SJSA1 (cell line): ENCODE measurements at regions not wholly inside any gene's neighbourhood (a gene's known extent, or its start where the extent isn't known, plus 50 kb on each side); places are given as distances from the start of the nearest gene placed in this dataset.
"Not testable (repeated sequence)": the region's sequence is repeated elsewhere in the genome, so short reads cannot be mapped to it uniquely, and the experiment has no call there.

ENCODE experiments used
- DNase-seq, 2 experiments: peaks; one replicate each; pipeline ENCODE4 v3.0.0-alpha.2; 2015 to 2020; ENCODE audit warnings: low spot score in 2 of 2, low read depth in 1 of 2
- H3K27ac ChIP-seq: fragments of 250-450 bp; sonication (Bioruptor Pico); 2 replicates; pipeline ENCODE4 v1.5.1; 2020; ENCODE audit warnings: mild to moderate bottlenecking, moderate library complexity
- H3K27me3 ChIP-seq: fragments of 250-450 bp; sonication (Bioruptor Pico); replicated peaks from 2 replicates; pipeline ENCODE4 v1.5.1; 2020; ENCODE audit warnings: mild to moderate bottlenecking, moderate library complexity
- H3K36me3 ChIP-seq: fragments of 250-450 bp; sonication (Bioruptor Pico); 2 replicates; pipeline ENCODE4 v1.5.1; 2020; ENCODE audit warnings: mild to moderate bottlenecking
- H3K4me1 ChIP-seq: fragments of 250-450 bp; sonication (Bioruptor Pico); replicated peaks from 2 replicates; pipeline ENCODE4 v1.6.1; 2021; ENCODE audit warnings: mild to moderate bottlenecking
- H3K4me3 ChIP-seq: fragments of 250-450 bp; sonication (Bioruptor Pico); 2 replicates; pipeline ENCODE4 v1.5.1; 2020; ENCODE audit warnings: mild to moderate bottlenecking
- H3K9me3 ChIP-seq: fragments of 250-450 bp; sonication (Bioruptor Pico); replicated peaks from 2 replicates; pipeline ENCODE4 v1.5.1; 2020; ENCODE audit warnings: mild to moderate bottlenecking

- no peaks in the 10 kb centered on the region for H3K4me1 ChIP-seq
- no peaks in the 10 kb centered on the region for H3K36me3 ChIP-seq
- H3K9me3 ChIP-seq = no peaks in the 10 kb centered on the region
- no peaks in the 10 kb centered on the region for H3K27me3 ChIP-seq
- H3K4me3 ChIP-seq = no peak overlapping the region
- H3K27ac ChIP-seq = no peak overlapping the region
- no peak for DNase-seq
These were observed 169.0 kb downstream of the ADAM29 start for GRCh38 chr4:175087145-175087544.

GRCh38 chr4:175090116-175090515 lies 172.0 kb downstream of the ADAM29 start:
- Histone ChIP-seq H3K27ac (no peak overlapping the region), H3K36me3 (no peaks in the 10 kb centered on the region), H3K4me1 (no peaks in the 10 kb centered on the region), H3K9me3 (no peaks in the 10 kb centered on the region; the same call in 1 of the 2 replicates), H3K4me3 (no peak overlapping the region), H3K27me3 (no peaks in the 10 kb centered on the region)
- DNase-seq = no peak

- no peaks in the 10 kb centered on the region for H3K36me3 ChIP-seq
- no peak for DNase-seq
- H3K9me3 ChIP-seq = no peaks in the 10 kb centered on the region; the same call in 1 of the 2 replicates
- no peak overlapping the region for H3K4me3 ChIP-seq
- no peaks in the 10 kb centered on the region for H3K4me1 ChIP-seq
- H3K27me3 ChIP-seq = no peaks in the 10 kb centered on the region
- H3K27ac ChIP-seq = no peak overlapping the region
These were observed 173.5 kb downstream of the ADAM29 start for GRCh38 chr4:175091649-175092048.

- no peak overlapping the region for H3K4me3 ChIP-seq
- H3K36me3 ChIP-seq = no peaks in the 10 kb centered on the region
- H3K9me3 ChIP-seq = no peaks in the 10 kb centered on the region; the same call in 1 of the 2 replicates
- no peak for DNase-seq
- no peaks in the 10 kb centered on the region for H3K4me1 ChIP-seq
- no peaks in the 10 kb centered on the region for H3K27me3 ChIP-seq
- no peak overlapping the region for H3K27ac ChIP-seq
These were observed 174.0 kb downstream of the ADAM29 start for GRCh38 chr4:175092114-175092513.

- not testable (repeated sequence) for H3K27me3 ChIP-seq, DNase-seq, H3K27ac ChIP-seq, H3K4me3 ChIP-seq, H3K9me3 ChIP-seq, H3K36me3 ChIP-seq, H3K4me1 ChIP-seq
These were observed 174.9 kb downstream of the ADAM29 start for GRCh38 chr4:175093055-175093454.

GRCh38 chr4:175103403-175103802 lies 185.2 kb downstream of the ADAM29 start:
- Histone ChIP-seq H3K36me3 (no peaks in the 10 kb centered on the region), H3K4me3 (no peak overlapping the region), H3K4me1 (no peaks in the 10 kb centered on the region), H3K9me3 (no peaks in the 10 kb centered on the region), H3K27me3 (no peaks in the 10 kb centered on the region), H3K27ac (no peak overlapping the region)
- DNase-seq = no peak

GRCh38 chr4:175106301-175106700 lies 188.1 kb downstream of the ADAM29 start:
- no peaks in the 10 kb centered on the region for H3K9me3 ChIP-seq
- no peaks in the 10 kb centered on the region for H3K4me1 ChIP-seq
- no peak overlapping the region for H3K4me3 ChIP-seq
- H3K27ac ChIP-seq = no peak overlapping the region
- H3K27me3 ChIP-seq = no peaks in the 10 kb centered on the region
- DNase-seq = no peak
- no peaks in the 10 kb centered on the region for H3K36me3 ChIP-seq

GRCh38 chr4:175109933-175110332 lies 191.8 kb downstream of the ADAM29 start:
- no peak for DNase-seq
- H3K4me1 ChIP-seq = no peaks in the 10 kb centered on the region
- no peaks in the 10 kb centered on the region for H3K9me3 ChIP-seq
- H3K27ac ChIP-seq = no peak overlapping the region
- no peak overlapping the region for H3K4me3 ChIP-seq
- H3K27me3 ChIP-seq = no peaks in the 10 kb centered on the region
- no peaks in the 10 kb centered on the region for H3K36me3 ChIP-seq

- H3K27me3 ChIP-seq = no peaks in the 10 kb centered on the region
- no peak overlapping the region for H3K4me3 ChIP-seq
- DNase-seq = no peak
- no peaks in the 10 kb centered on the region for H3K36me3 ChIP-seq
- no peaks in the 10 kb centered on the region for H3K4me1 ChIP-seq
- no peak overlapping the region for H3K27ac ChIP-seq
- H3K9me3 ChIP-seq = peaks cover 5% of the 10 kb centered on the region; the same call in 1 of the 2 replicates
These were observed 207.4 kb downstream of the ADAM29 start for GRCh38 chr4:175125410-175126068.

- Histone ChIP-seq H3K9me3 (0 out of 2 replicates have a peak, but pooled peaks cover 2% of the 10 kb centered on the region), H3K27ac (no peak overlapping the region), H3K36me3 (no peaks in the 10 kb centered on the region), H3K4me3 (no peak overlapping the region), H3K4me1 (no peaks in the 10 kb centered on the region), H3K27me3 (no peaks in the 10 kb centered on the region)
- no peak for DNase-seq
These were observed 209.2 kb downstream of the ADAM29 start for GRCh38 chr4:175127314-175127713.

GRCh38 chr4:175129797-175130196 lies 211.6 kb downstream of the ADAM29 start:
- H3K9me3 ChIP-seq = no peaks in the 10 kb centered on the region
- DNase-seq = no peak
- no peaks in the 10 kb centered on the region for H3K4me1 ChIP-seq
- no peaks in the 10 kb centered on the region for H3K36me3 ChIP-seq
- H3K4me3 ChIP-seq = no peak overlapping the region
- H3K27ac ChIP-seq = no peak overlapping the region
- no peaks in the 10 kb centered on the region for H3K27me3 ChIP-seq

GRCh38 chr4:175139205-175139604 lies 221.0 kb downstream of the ADAM29 start:
- no peaks in the 10 kb centered on the region for H3K27me3 ChIP-seq
- no peak for DNase-seq
- H3K36me3 ChIP-seq = no peaks in the 10 kb centered on the region
- no peak overlapping the region for H3K27ac ChIP-seq
- no peak overlapping the region for H3K4me3 ChIP-seq
- H3K4me1 ChIP-seq = no peaks in the 10 kb centered on the region
- H3K9me3 ChIP-seq = no peaks in the 10 kb centered on the region

- Histone ChIP-seq H3K4me1 (no peaks in the 10 kb centered on the region), H3K4me3 (no peak overlapping the region), H3K27ac (no peak overlapping the region), H3K36me3 (no peaks in the 10 kb centered on the region), H3K9me3 (no peaks in the 10 kb centered on the region), H3K27me3 (no peaks in the 10 kb centered on the region)
- no peak for DNase-seq
These were observed 225.0 kb downstream of the ADAM29 start for GRCh38 chr4:175143116-175143515.

GRCh38 chr4:175146799-175147198 lies 228.6 kb downstream of the ADAM29 start:
- no peak overlapping the region for H3K4me3 ChIP-seq
- no peaks in the 10 kb centered on the region for H3K9me3 ChIP-seq
- H3K36me3 ChIP-seq = no peaks in the 10 kb centered on the region
- H3K27me3 ChIP-seq = no peaks in the 10 kb centered on the region
- H3K4me1 ChIP-seq = no peaks in the 10 kb centered on the region
- DNase-seq = no peak
- no peak overlapping the region for H3K27ac ChIP-seq

GRCh38 chr4:175147233-175147632 lies 229.1 kb downstream of the ADAM29 start:
- DNase-seq = no peak
- Histone ChIP-seq H3K27me3 (no peaks in the 10 kb centered on the region), H3K4me1 (no peaks in the 10 kb centered on the region), H3K9me3 (no peaks in the 10 kb centered on the region), H3K36me3 (no peaks in the 10 kb centered on the region), H3K4me3 (no peak overlapping the region), H3K27ac (no peak overlapping the region)
